ENCODE measurements at regions not wholly inside any gene's neighbourhood (a gene's known extent, or its start where the extent isn't known, plus 50 kb on each side); places are given as distances from the start of the nearest gene placed in this dataset.
"Not testable (repeated sequence)": the region's sequence is repeated elsewhere in the genome, so short reads cannot be mapped to it uniquely, and the experiment has no call there.

DNA sequence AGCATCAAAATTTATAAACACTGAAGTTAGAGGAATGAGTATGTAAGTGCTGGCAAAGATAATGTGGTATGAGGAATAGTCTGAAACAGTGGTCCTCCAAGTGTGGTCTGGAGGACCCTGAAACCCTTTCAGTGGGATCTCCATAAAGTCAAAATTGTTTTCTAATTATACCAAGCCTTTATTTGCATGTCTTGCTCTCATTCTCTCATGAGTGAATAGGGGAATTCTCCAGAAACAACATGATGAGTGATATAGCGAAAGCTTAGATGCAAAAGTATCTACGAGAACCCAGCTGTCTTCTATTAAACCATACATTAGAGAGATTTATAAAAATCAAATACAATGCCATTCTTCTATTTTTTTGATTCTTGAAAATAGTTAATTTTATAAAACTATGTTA, 145.0 kb upstream of the RAG2 start:
- intact Hi-C loops (cut with DNase I; ENCODE audit: low total_unique reads) = no loop called here
- no peak for DNase-seq
- Histone ChIP-seq H3K27ac (no peak overlapping the region), H3K9me3 (no peaks in the 10 kb centered on the region), H3K36me3 (no peaks in the 10 kb centered on the region), H3K4me3 (no peak overlapping the region), H3K27me3 (no peaks in the 10 kb centered on the region), H3K4me1 (no peaks in the 10 kb centered on the region)
- TF ChIP-seq POLR2A (IDR thresholded peaks at IDR 0.05) (no peak), CTCF (IDR thresholded peaks at IDR 0.05) (no peak)

DNA sequence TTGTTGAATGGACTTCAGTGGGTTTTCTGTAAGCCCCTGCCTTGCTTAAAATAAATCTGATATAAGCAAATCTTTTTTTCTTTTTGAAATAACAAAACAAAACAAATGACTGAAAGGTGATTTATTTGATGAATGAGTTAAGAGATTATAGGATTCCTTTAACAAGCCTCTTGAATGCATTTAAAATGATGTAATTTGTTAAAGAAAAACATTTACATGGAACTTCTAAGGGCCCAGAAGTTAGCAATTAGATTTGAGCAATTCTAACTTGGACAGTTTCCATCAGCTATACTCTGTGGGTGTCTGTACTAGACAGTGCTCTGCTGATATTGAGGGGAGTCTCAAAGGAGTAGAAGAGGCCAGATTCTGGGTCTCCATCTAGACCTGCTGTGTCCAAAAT, 143.5 kb upstream of the RAG2 start:
- DNase-seq = no peak
- H3K4me1 ChIP-seq = no peaks in the 10 kb centered on the region
- no peaks in the 10 kb centered on the region for H3K27me3 ChIP-seq
- no peaks in the 10 kb centered on the region for H3K9me3 ChIP-seq
- no peaks in the 10 kb centered on the region for H3K36me3 ChIP-seq
- H3K27ac ChIP-seq = no peak overlapping the region
- intact Hi-C loops (cut with DNase I; ENCODE audit: low total_unique reads) = no loop called here
- TF ChIP-seq POLR2A (IDR thresholded peaks at IDR 0.05) = no peak
- no peak for TF ChIP-seq CTCF (IDR thresholded peaks at IDR 0.05)
- no peak overlapping the region for H3K4me3 ChIP-seq

DNA sequence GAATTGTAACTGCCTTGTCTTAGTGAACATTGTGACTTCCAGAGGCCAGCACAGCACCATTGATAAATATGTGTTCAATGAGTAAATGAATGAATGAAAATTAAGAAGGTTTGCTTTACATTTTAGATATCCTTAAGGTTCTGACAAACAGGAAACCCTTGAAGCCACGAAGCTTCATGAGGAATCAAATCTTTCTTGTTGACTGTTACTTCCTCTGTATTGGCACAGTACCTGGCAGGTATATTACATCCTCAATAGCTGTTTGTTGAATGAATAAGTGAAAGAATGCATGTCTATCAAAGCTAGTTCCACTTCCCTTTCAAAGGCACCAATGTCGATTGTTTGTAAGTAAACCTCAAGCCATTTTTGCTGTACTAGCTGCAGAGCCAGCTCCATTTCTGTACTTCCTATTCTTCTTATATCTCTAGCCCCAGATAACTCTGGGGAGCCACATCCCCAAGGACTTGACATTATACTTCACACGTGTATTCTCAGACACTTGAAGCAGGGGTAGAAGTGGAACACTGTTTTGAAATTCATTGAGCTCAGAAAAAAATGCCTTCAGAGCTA, 140.3 kb upstream of the RAG2 start:
- TF ChIP-seq POLR2A (IDR thresholded peaks at IDR 0.05) (no peak), CTCF (IDR thresholded peaks at IDR 0.05) (no peak)
- H3K4me1 ChIP-seq = no peaks in the 10 kb centered on the region
- intact Hi-C loops (cut with DNase I; ENCODE audit: low total_unique reads) = no loop called here
- no peak overlapping the region for H3K27ac ChIP-seq
- H3K4me3 ChIP-seq = no peak overlapping the region
- no peaks in the 10 kb centered on the region for H3K27me3 ChIP-seq
- no peaks in the 10 kb centered on the region for H3K9me3 ChIP-seq
- H3K36me3 ChIP-seq = no peaks in the 10 kb centered on the region
- no peak for DNase-seq

- H3K36me3 ChIP-seq = no peaks in the 10 kb centered on the region
- H3K4me1 ChIP-seq = no peaks in the 10 kb centered on the region
- no peaks in the 10 kb centered on the region for H3K27me3 ChIP-seq
- H3K27ac ChIP-seq = no peak overlapping the region
- intact Hi-C loops (cut with DNase I; ENCODE audit: low total_unique reads) = no loop called here
- no peak overlapping the region for H3K4me3 ChIP-seq
- no peak for DNase-seq
- TF ChIP-seq POLR2A (IDR thresholded peaks at IDR 0.05) = no peak
- TF ChIP-seq CTCF (IDR thresholded peaks at IDR 0.05) = no peak
- no peaks in the 10 kb centered on the region for H3K9me3 ChIP-seq
Observed at GRCh38 chr11:36736103-36736502, 138.1 kb upstream of the RAG2 start.

DNA sequence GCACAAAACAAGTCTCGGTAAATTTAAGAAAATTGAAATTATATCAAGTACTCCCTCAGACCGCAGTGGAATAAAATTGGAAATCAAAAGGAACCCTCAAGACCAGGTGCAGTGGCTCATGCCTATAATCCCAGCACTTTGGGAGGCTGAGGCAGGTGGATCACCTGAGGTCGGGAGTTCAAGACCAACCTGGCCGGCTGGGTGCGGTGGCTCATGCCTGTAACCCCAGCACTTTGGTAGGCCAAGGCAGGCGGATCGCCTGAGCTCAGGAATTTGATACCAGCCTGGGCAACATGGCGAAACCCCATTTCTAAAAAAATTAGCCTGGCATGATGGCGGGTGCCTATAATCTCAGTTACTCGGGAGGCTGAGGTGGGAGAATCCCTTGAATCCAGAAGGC, 135.7 kb upstream of the RAG2 start:
- intact Hi-C loops (cut with DNase I; ENCODE audit: low total_unique reads); H3K27ac ChIP-seq; H3K27me3 ChIP-seq; H3K4me1 ChIP-seq; DNase-seq; H3K4me3 ChIP-seq; H3K9me3 ChIP-seq; H3K36me3 ChIP-seq: not testable (repeated sequence)

DNA sequence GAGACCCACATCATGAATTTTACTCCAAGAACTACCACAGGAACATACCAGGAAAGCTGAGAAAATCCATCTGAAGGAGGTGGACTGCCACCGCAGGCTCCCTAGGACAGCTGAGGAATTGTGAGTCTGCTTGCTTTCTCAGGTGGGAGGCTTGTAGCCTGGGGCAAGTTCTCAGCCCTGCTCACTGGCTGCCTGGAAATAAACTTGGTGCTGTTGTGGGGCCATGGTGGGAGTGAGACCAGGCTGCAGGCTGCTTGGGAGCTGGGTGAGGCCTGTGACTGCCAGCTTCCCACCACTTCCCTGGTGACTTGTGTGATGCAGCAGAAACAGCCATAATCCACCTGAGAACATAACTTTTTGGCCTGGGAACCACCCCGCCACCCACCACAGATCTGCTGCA, 132.7 kb upstream of the RAG2 start:
- intact Hi-C loops (cut with DNase I; ENCODE audit: low total_unique reads) = no loop called here
- no peaks in the 10 kb centered on the region for H3K9me3 ChIP-seq
- no peak overlapping the region for H3K27ac ChIP-seq
- H3K27me3 ChIP-seq = no peaks in the 10 kb centered on the region
- TF ChIP-seq POLR2A (IDR thresholded peaks at IDR 0.05) = no peak
- TF ChIP-seq CTCF (IDR thresholded peaks at IDR 0.05) = no peak
- H3K36me3 ChIP-seq = no peaks in the 10 kb centered on the region
- no peaks in the 10 kb centered on the region for H3K4me1 ChIP-seq
- no peak for DNase-seq
- H3K4me3 ChIP-seq = no peak overlapping the region

Data from uterus (tissue), 3 donors.